ENCODE measurements at regions not wholly inside any gene's neighbourhood (a gene's known extent, or its start where the extent isn't known, plus 50 kb on each side); places are given as distances from the start of the nearest gene placed in this dataset.
A peak's percentile ranks its signal among the peaks of the same experiment; 100 is the strongest.

- no peak for TF ChIP-seq CTCF (conservative IDR thresholded peaks at IDR 0.05; ENCODE audit: low read depth, low read length)
- no peak for DNase-seq (ENCODE audit: low read depth)
- H3K4me3 ChIP-seq (ENCODE audit: low read depth, low read length): no peak overlapping the region
Measured at GRCh38 chr2:217705461-217705860, 297.3 kb downstream of the TNS1 start.

- no peak overlapping the region for H3K4me3 ChIP-seq (ENCODE audit: low read depth, low read length)
Measured at GRCh38 chr2:217703999-217704398, 298.8 kb downstream of the TNS1 start.

GRCh38 chr2:217703102-217703501 is 299.7 kb downstream of the TNS1 start:
- no peak for TF ChIP-seq CTCF (conservative IDR thresholded peaks at IDR 0.05; ENCODE audit: low read depth, low read length)
- no peak for DNase-seq (ENCODE audit: low read depth)
- H3K4me3 ChIP-seq (ENCODE audit: low read depth, low read length): no peak overlapping the region

More at GRCh38 chr2:217703999-217704398, 298.8 kb downstream of the TNS1 start:
- no peak for DNase-seq (ENCODE audit: low read depth)
- TF ChIP-seq CTCF (conservative IDR thresholded peaks at IDR 0.05; ENCODE audit: low read depth, low read length): no peak

- DNase-seq (ENCODE audit: low read depth): no peak
- TF ChIP-seq CTCF (conservative IDR thresholded peaks at IDR 0.05; ENCODE audit: low read depth, low read length): no peak
- no peak overlapping the region for H3K4me3 ChIP-seq (ENCODE audit: low read depth, low read length)
Measured at GRCh38 chr2:217701622-217702021, 301.2 kb downstream of the TNS1 start.

GRCh38 chr2:217698691-217699090 is 304.1 kb downstream of the TNS1 start:
- H3K4me3 ChIP-seq (ENCODE audit: low read depth, low read length): no peak overlapping the region
- TF ChIP-seq CTCF (conservative IDR thresholded peaks at IDR 0.05; ENCODE audit: low read depth, low read length): no peak
- DNase-seq (ENCODE audit: low read depth): no peak

GRCh38 chr2:217695033-217695520 is 307.7 kb downstream of the TNS1 start:
- H3K4me3 ChIP-seq (ENCODE audit: low read depth, low read length): no peak overlapping the region
- no peak for TF ChIP-seq CTCF (conservative IDR thresholded peaks at IDR 0.05; ENCODE audit: low read depth, low read length)
- DNase-seq (ENCODE audit: low read depth): peak; percentile 95

- no peak overlapping the region for H3K4me3 ChIP-seq (ENCODE audit: low read depth, low read length)
- TF ChIP-seq CTCF (conservative IDR thresholded peaks at IDR 0.05; ENCODE audit: low read depth, low read length): no peak
- DNase-seq (ENCODE audit: low read depth): no peak
Measured at GRCh38 chr2:217694291-217694690, 308.5 kb downstream of the TNS1 start.

Measured in epithelial cell of proximal tubule (primary cell).